GM12878 (cell line): ENCODE measurements at regions not wholly inside any gene's neighbourhood (a gene's known extent, or its start where the extent isn't known, plus 50 kb on each side); places are given as distances from the start of the nearest gene placed in this dataset.

Experiments
- ATAC-seq: fragments of 200-7000 bp; cut with Tn5 transposase; 3 replicates; pipeline ENCODE4 v1.9.1; 2020; ENCODE audit warnings: mild to moderate bottlenecking, moderate library complexity
- BruUV-seq: library from RNA; stranded (reverse); fragments of 400-500 nt; replicated peaks from 2 replicates; lab custom pipeline; 2021; lab: Mats Ljungman, UMichigan
- CTCF ChIA-PET: fragments of 300-600 bp; sonication (Branson Sonifier 250); formaldehyde crosslinking; extraction: SDS; loops from one replicate; lab custom pipeline; 2021; ENCODE audit warnings: inconsistent platforms; lab: Yijun Ruan, JAX
- POLR2A ChIA-PET: fragments of 350-600 bp; formaldehyde crosslinking; extraction: SDS; loops from one replicate; lab custom pipeline; 2021; ENCODE audit warnings: inconsistent platforms; lab: Charles Lee
- RAD21 ChIA-PET: fragments of 300-600 bp; sonication (Branson Sonifier 250); formaldehyde crosslinking; loops from one replicate; lab custom pipeline; 2023; ENCODE audit warnings: antibody characterized with exemption; ENCODE audit not compliant: unreplicated experiment; lab: Charles Lee
- SMC1A ChIA-PET: fragments of 300-600 bp; sonication (Branson Sonifier 250); formaldehyde crosslinking; loops from one replicate; lab custom pipeline; 2023; ENCODE audit not compliant: unreplicated experiment, uncharacterized antibody; lab: Charles Lee
- DNase-seq: peaks from one replicate; pipeline ENCODE4 v3.0.0-alpha.2; 2011; ENCODE audit warnings: low read depth, low spot score
- FAIRE-seq: peaks from 3 replicates; lab custom pipeline; 2011; peaks lifted over from hg19 to GRCh38; lab: Jason Lieb, UNC
- H2AFZ ChIP-seq: 2 replicates; pipeline ENCODE4 v1.6.0; 2011; ENCODE audit warnings: low read depth, low read length, control low read depth; ENCODE audit not compliant: control insufficient read depth
- H3K27ac ChIP-seq: 2 replicates; pipeline ENCODE4 v1.5.1; 2011; ENCODE audit warnings: control low read depth; ENCODE audit not compliant: control insufficient read depth, insufficient read depth
- H3K27me3 ChIP-seq, 2 experiments: replicated peaks in 1 of 2; 2 replicates each; pipeline versions ENCODE4 v1.6.0 to v1.6.1; 2011; ENCODE audit warnings: low read length in 1 of 2; ENCODE audit not compliant: control insufficient read depth in 2 of 2, insufficient read depth in 2 of 2
- H3K36me3 ChIP-seq, 2 experiments: 2 replicates each; pipeline ENCODE4 v1.5.1; 2011; ENCODE audit warnings: low read length in 1 of 2; ENCODE audit not compliant: control insufficient read depth in 2 of 2, insufficient read depth in 2 of 2
- H3K4me1 ChIP-seq: 2 replicates; pipeline ENCODE4 v1.6.1; 2011; ENCODE audit warnings: mild to moderate bottlenecking, low read length, moderate library complexity, mixed read lengths; ENCODE audit not compliant: control insufficient read depth, insufficient read depth
- H3K4me2 ChIP-seq: 2 replicates; pipeline ENCODE4 v1.6.0; 2011; ENCODE audit warnings: control low read depth; ENCODE audit not compliant: control insufficient read depth, insufficient read depth
- H3K4me3 ChIP-seq: fragments of 200-600 bp; sonication (generic); 2 replicates; pipeline ENCODE4 v1.5.1; 2016
- H3K79me2 ChIP-seq: 2 replicates; pipeline ENCODE4 v1.6.0; 2011; ENCODE audit warnings: low read length; ENCODE audit not compliant: control insufficient read depth, insufficient read depth
- H3K9ac ChIP-seq: 2 replicates; pipeline ENCODE4 v1.8.0; 2011; ENCODE audit warnings: low read length, control low read depth, mixed read lengths; ENCODE audit not compliant: control insufficient read depth, insufficient read depth
- H3K9me3 ChIP-seq: replicated peaks from 3 replicates; pipeline ENCODE4 v1.5.1; 2011; ENCODE audit warnings: mild to moderate bottlenecking, low read length; ENCODE audit not compliant: control insufficient read depth, insufficient read depth
- H4K20me1 ChIP-seq: 2 replicates; pipeline ENCODE4 v1.6.0; 2011; ENCODE audit not compliant: control insufficient read depth, insufficient read depth
- BCL11A ChIP-seq: IDR thresholded peaks from 2 replicates; pipeline ENCODE4 v1.6.1; 2011; ENCODE audit warnings: low read depth, low read length
- NFIC ChIP-seq: IDR thresholded peaks from 2 replicates; pipeline ENCODE4 v1.6.1; 2012; ENCODE audit warnings: low read depth, mild to moderate bottlenecking, inconsistent platforms, low read length, moderate library complexity
- RAD51 ChIP-seq: fragments of 450-650 bp; IDR thresholded peaks from 2 replicates; pipeline ENCODE4 v1.6.1; 2016; ENCODE audit warnings: moderate library complexity, mild to moderate bottlenecking, inconsistent platforms
- SREBF2 ChIP-seq: IDR thresholded peaks from 2 replicates; pipeline ENCODE4 v1.6.1; 2012; ENCODE audit warnings: mild to moderate bottlenecking, low read length
- TBL1XR1 ChIP-seq: IDR thresholded peaks from 2 replicates; pipeline ENCODE4 v1.6.1; 2012; ENCODE audit warnings: low read depth, low read length, improper control_type of control experiment
- TCF3 ChIP-seq: IDR thresholded peaks from 2 replicates; pipeline ENCODE4 v1.6.1; 2012; ENCODE audit warnings: low read depth, mild to moderate bottlenecking, low read length, borderline replicate concordance; ENCODE audit not compliant: insufficient read depth
- WGBS: methylation state at CpG from one replicate; pipeline ENCODE4 v1.1.6; 2016; ENCODE audit warnings: low lambda C conversion rate; ENCODE audit not compliant: insufficient replicate concordance, insufficient coverage; ENCODE audit errors: missing lambda C conversion rate; 5-methylcytosine and 5-hydroxymethylcytosine counted together
- in situ Hi-C: fragments of 300-500 bp; cut with MboI; formaldehyde crosslinking; loops from 9 replicates; pipeline ENCODE4 v1.14.3; 2018; ENCODE audit warnings: mixed read lengths
- intact Hi-C: fragments of 100-400 bp; cut with micrococcal nuclease; formaldehyde crosslinking; loops from one replicate; pipeline ENCODE4 v1.14.2; 2022; ENCODE audit not compliant: unreplicated experiment
- TF ChIP-seq, protein P1 (sequence below): fragments of 450-650 bp; IDR thresholded peaks from 2 replicates; pipeline ENCODE4 v1.6.1; 2017; ENCODE audit warnings: low read depth, mild to moderate bottlenecking, moderate library complexity
- TF ChIP-seq, protein P2 (sequence below): fragments of 450-650 bp; IDR thresholded peaks from 2 replicates; pipeline ENCODE4 v1.6.1; 2018; ENCODE audit warnings: mild to moderate bottlenecking, low read depth, moderate library complexity; ENCODE audit not compliant: partially characterized antibody
- TF ChIP-seq, protein P3 (sequence below): fragments of 450-650 bp; IDR thresholded peaks from 2 replicates; pipeline ENCODE4 v1.6.1; 2016; ENCODE audit warnings: mild to moderate bottlenecking

DNA sequence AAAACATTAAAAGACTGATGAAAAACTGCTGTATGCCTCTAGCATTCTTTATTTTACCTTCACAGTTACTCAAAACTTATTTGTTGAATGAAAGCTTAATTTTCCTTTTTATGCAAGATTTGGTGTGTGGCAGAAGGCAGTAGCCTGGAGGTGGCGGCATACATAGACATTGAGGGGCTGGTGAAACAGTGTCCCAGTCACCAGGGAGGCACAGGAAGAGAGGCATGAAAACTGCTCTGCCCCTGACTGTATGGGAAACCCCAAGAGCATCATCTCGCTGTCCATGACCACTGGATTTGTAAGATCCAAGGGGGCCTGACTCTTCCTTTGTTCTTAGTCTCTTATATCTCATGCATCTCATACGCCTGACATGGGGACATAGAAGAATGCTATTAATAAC is 493.7 kb upstream of the GOLIM4 start:
- no peaks in the 10 kb centered on the region for H3K79me2 ChIP-seq
- no peak for TF ChIP-seq NFIC
- TF ChIP-seq TCF3, result no peak
- no peak for TF ChIP-seq RAD51
- TF ChIP-seq, protein P1, sequence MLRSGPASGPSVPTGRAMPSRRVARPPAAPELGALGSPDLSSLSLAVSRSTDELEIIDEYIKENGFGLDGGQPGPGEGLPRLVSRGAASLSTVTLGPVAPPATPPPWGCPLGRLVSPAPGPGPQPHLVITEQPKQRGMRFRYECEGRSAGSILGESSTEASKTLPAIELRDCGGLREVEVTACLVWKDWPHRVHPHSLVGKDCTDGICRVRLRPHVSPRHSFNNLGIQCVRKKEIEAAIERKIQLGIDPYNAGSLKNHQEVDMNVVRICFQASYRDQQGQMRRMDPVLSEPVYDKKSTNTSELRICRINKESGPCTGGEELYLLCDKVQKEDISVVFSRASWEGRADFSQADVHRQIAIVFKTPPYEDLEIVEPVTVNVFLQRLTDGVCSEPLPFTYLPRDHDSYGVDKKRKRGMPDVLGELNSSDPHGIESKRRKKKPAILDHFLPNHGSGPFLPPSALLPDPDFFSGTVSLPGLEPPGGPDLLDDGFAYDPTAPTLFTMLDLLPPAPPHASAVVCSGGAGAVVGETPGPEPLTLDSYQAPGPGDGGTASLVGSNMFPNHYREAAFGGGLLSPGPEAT, result no peak
- TF ChIP-seq SREBF2, result no peak
- no peak for TF ChIP-seq BCL11A
- TF ChIP-seq, protein P2, sequence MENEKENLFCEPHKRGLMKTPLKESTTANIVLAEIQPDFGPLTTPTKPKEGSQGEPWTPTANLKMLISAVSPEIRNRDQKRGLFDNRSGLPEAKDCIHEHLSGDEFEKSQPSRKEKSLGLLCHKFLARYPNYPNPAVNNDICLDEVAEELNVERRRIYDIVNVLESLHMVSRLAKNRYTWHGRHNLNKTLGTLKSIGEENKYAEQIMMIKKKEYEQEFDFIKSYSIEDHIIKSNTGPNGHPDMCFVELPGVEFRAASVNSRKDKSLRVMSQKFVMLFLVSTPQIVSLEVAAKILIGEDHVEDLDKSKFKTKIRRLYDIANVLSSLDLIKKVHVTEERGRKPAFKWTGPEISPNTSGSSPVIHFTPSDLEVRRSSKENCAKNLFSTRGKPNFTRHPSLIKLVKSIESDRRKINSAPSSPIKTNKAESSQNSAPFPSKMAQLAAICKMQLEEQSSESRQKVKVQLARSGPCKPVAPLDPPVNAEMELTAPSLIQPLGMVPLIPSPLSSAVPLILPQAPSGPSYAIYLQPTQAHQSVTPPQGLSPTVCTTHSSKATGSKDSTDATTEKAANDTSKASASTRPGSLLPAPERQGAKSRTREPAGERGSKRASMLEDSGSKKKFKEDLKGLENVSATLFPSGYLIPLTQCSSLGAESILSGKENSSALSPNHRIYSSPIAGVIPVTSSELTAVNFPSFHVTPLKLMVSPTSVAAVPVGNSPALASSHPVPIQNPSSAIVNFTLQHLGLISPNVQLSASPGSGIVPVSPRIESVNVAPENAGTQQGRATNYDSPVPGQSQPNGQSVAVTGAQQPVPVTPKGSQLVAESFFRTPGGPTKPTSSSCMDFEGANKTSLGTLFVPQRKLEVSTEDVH, result no peak
- no peak for TF ChIP-seq TBL1XR1
- TF ChIP-seq, protein P3, sequence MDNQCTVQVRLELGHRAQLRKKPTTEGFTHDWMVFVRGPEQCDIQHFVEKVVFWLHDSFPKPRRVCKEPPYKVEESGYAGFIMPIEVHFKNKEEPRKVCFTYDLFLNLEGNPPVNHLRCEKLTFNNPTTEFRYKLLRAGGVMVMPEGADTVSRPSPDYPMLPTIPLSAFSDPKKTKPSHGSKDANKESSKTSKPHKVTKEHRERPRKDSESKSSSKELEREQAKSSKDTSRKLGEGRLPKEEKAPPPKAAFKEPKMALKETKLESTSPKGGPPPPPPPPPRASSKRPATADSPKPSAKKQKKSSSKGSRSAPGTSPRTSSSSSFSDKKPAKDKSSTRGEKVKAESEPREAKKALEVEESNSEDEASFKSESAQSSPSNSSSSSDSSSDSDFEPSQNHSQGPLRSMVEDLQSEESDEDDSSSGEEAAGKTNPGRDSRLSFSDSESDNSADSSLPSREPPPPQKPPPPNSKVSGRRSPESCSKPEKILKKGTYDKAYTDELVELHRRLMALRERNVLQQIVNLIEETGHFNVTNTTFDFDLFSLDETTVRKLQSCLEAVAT, result no peak
- FAIRE-seq, result no peak
- H3K4me3 ChIP-seq, result no peak overlapping the region
- no peak for DNase-seq
- H2AFZ ChIP-seq, result no peak overlapping the region
- ChIA-PET CTCF (interaction anchor here (1.0 to 1.8 kb wide), 4 partner anchors 31 to 378 kb away, joined by 3 to 5 read pairs (median 3); no protein-coding TSS in a partner anchor), SMC1A (no interaction called here), POLR2A (no interaction called here), RAD21 (no interaction called here)
- H3K9me3 ChIP-seq, result no peaks in the 10 kb centered on the region
- in situ Hi-C loops, result no loop called here
- H3K4me1 ChIP-seq, result no peaks in the 10 kb centered on the region
- H3K27me3 ChIP-seq, result no peaks in the 10 kb centered on the region
- intact Hi-C loops, result no loop called here
- no peak overlapping the region for H3K4me2 ChIP-seq
- H3K27ac ChIP-seq, result no peak overlapping the region
- BruUV-seq, result no TSS peak
- ATAC-seq, result 0 out of 3 replicates have a peak, but pooled peaks have one; percentile 31
- 13% methylated on average over 3 of the region's 3 CpGs for WGBS
- no peak overlapping the region for H3K9ac ChIP-seq
- H3K36me3 ChIP-seq, result no peaks in the 10 kb centered on the region
- no peaks in the 10 kb centered on the region for H4K20me1 ChIP-seq
